Caco-2 (cell line): ENCODE measurements at regions not wholly inside any gene's neighbourhood (a gene's known extent, or its start where the extent isn't known, plus 50 kb on each side); places are given as distances from the start of the nearest gene placed in this dataset.

Experiments used
- BruUV-seq: library from RNA; stranded (reverse); fragments of 400-500 nt; replicated peaks from 2 replicates; lab custom pipeline; 2021; lab: Mats Ljungman, UMichigan
- CTCF ChIA-PET: fragments of 300-600 bp; sonication (Branson Sonifier 250); formaldehyde crosslinking; loops from one replicate; lab custom pipeline; 2022; ENCODE audit warnings: antibody characterized with exemption; lab: Charles Lee
- POLR2A ChIA-PET: fragments of 300-600 bp; sonication (Branson Sonifier 250); formaldehyde crosslinking; loops from one replicate; lab custom pipeline; 2022; ENCODE audit warnings: antibody characterized with exemption; lab: Charles Lee
- DNase-seq, 2 experiments: peaks; one replicate each; pipeline versions ENCODE4 v3.0.0 to v3.0.0-alpha.2; 2020 to 2022
- H3K27me3 ChIP-seq: replicated peaks from 2 replicates; pipeline ENCODE4 v1.6.0; 2011; ENCODE audit warnings: low read length; ENCODE audit not compliant: control insufficient read depth, insufficient read depth
- H3K36me3 ChIP-seq: 2 replicates; pipeline ENCODE4 v1.5.1; 2011; ENCODE audit warnings: low read length; ENCODE audit not compliant: control insufficient read depth, insufficient read depth
- H3K4me1 ChIP-seq: fragments of 250-450 bp; sonication (Bioruptor Pico); 2 replicates; pipeline ENCODE4 v1.5.1; 2020; ENCODE audit warnings: mild to moderate bottlenecking
- H3K4me3 ChIP-seq: 2 replicates; pipeline ENCODE4 v1.5.1; 2011; ENCODE audit warnings: low read depth, mild to moderate bottlenecking, control low read depth, low read length
- H3K9me3 ChIP-seq: fragments of 250-450 bp; sonication (Bioruptor Pico); 2 replicates; pipeline ENCODE4 v1.5.1; 2020; ENCODE audit warnings: mild to moderate bottlenecking, moderate library complexity
- H3K27ac Mint-ChIP-seq: one replicate; pipeline ENCODE4 v1.8.0; 2022; ENCODE audit warnings: mixed read lengths; ENCODE audit not compliant: unreplicated experiment
- H3K27me3 Mint-ChIP-seq: one replicate; pipeline ENCODE4 v1.8.0; 2022; ENCODE audit warnings: mixed read lengths; ENCODE audit not compliant: insufficient read depth, unreplicated experiment
- H3K36me3 Mint-ChIP-seq: one replicate; pipeline ENCODE4 v1.8.0; 2022; ENCODE audit warnings: mild to moderate bottlenecking, mixed read lengths; ENCODE audit not compliant: insufficient read depth, unreplicated experiment
- H3K4me1 Mint-ChIP-seq: one replicate; pipeline ENCODE4 v1.8.0; 2022; ENCODE audit warnings: low read depth, mixed read lengths; ENCODE audit not compliant: unreplicated experiment
- H3K4me3 Mint-ChIP-seq: one replicate; pipeline ENCODE4 v1.8.0; 2022; ENCODE audit warnings: mild to moderate bottlenecking, moderate library complexity, mixed read lengths; ENCODE audit not compliant: unreplicated experiment
- H3K9me3 Mint-ChIP-seq: one replicate; pipeline ENCODE4 v1.8.0; 2022; ENCODE audit warnings: mixed read lengths; ENCODE audit not compliant: unreplicated experiment
- CTCF ChIP-seq, 2 experiments: fragments of 200-600 bp in 1 of 2; IDR thresholded peaks; 1 replicate in 1 of 2; 2 replicates in 1 of 2; pipeline versions ENCODE4 v1.5.1 to v1.8.0; 2011 to 2022; ENCODE audit warnings: antibody characterized with exemption in 1 of 2, control low read depth in 1 of 2, inconsistent platforms in 1 of 2, low read depth in 1 of 2, low read length in 1 of 2, mild to moderate bottlenecking in 1 of 2, moderate library complexity in 1 of 2; ENCODE audit not compliant: insufficient read depth in 1 of 2, severe bottlenecking in 1 of 2, unreplicated experiment in 1 of 2
- intact Hi-C: fragments of 100-400 bp; cut with micrococcal nuclease; formaldehyde crosslinking; loops from one replicate; pipeline ENCODE4 v1.10.0; 2022; ENCODE audit not compliant: unreplicated experiment

- no peak for TF ChIP-seq CTCF (IDR thresholded peaks at IDR 0.05; ENCODE audit: insufficient read depth in 1 of 2, low read depth in 1 of 2, low read length in 1 of 2, severe bottlenecking in 1 of 2, unreplicated experiment in 1 of 2)
- intact Hi-C loops: no loop called here
- POLR2A ChIA-PET: no interaction called here
- CTCF ChIA-PET: no interaction called here
- Mint-ChIP-seq H3K27me3 (no peaks in the 10 kb centered on the region), H3K36me3 (no peaks in the 10 kb centered on the region), H3K4me1 (no peaks in the 10 kb centered on the region), H3K27ac (no peak overlapping the region), H3K9me3 (no peaks in the 10 kb centered on the region), H3K4me3 (no peak overlapping the region)
- BruUV-seq: no TSS peak
- H3K9me3 ChIP-seq: no peaks in the 10 kb centered on the region
- no peaks in the 10 kb centered on the region for H3K27me3 ChIP-seq
- DNase-seq: no peak
- no peaks in the 10 kb centered on the region for H3K4me1 ChIP-seq
- no peak overlapping the region for H3K4me3 ChIP-seq
- H3K36me3 ChIP-seq: no peaks in the 10 kb centered on the region
These were observed 80.6 kb upstream of the DAB2 start for GRCh38 chr5:39505363-39505762.

- ChIA-PET CTCF (no interaction called here), POLR2A (no interaction called here)
- no peaks in the 10 kb centered on the region for H3K27me3 ChIP-seq
- H3K36me3 Mint-ChIP-seq: no peaks in the 10 kb centered on the region
- intact Hi-C loops: no loop called here
- no peaks in the 10 kb centered on the region for H3K36me3 ChIP-seq
- H3K4me1 ChIP-seq: no peaks in the 10 kb centered on the region
- no peak for DNase-seq
- H3K27me3 Mint-ChIP-seq: no peaks in the 10 kb centered on the region
- no peaks in the 10 kb centered on the region for H3K9me3 Mint-ChIP-seq
- no peak overlapping the region for H3K4me3 ChIP-seq
- peaks cover 6% of the 10 kb centered on the region for H3K4me1 Mint-ChIP-seq
- no peaks in the 10 kb centered on the region for H3K9me3 ChIP-seq
- no peak overlapping the region for H3K27ac Mint-ChIP-seq
- TF ChIP-seq CTCF (IDR thresholded peaks at IDR 0.05; ENCODE audit: insufficient read depth in 1 of 2, low read depth in 1 of 2, low read length in 1 of 2, severe bottlenecking in 1 of 2, unreplicated experiment in 1 of 2): no peak
- BruUV-seq: no TSS peak
- H3K4me3 Mint-ChIP-seq: no peak overlapping the region
These were observed 78.4 kb upstream of the DAB2 start for GRCh38 chr5:39503155-39503554.

GRCh38 chr5:39502704-39503103 is 77.9 kb upstream of the DAB2 start:
- Mint-ChIP-seq H3K4me3 (no peak overlapping the region), H3K9me3 (no peaks in the 10 kb centered on the region), H3K27me3 (no peaks in the 10 kb centered on the region), H3K4me1 (peaks cover 10% of the 10 kb centered on the region), H3K27ac (no peak overlapping the region), H3K36me3 (no peaks in the 10 kb centered on the region)
- CTCF ChIA-PET: no interaction called here
- Histone ChIP-seq H3K9me3 (no peaks in the 10 kb centered on the region), H3K36me3 (no peaks in the 10 kb centered on the region), H3K4me3 (no peak overlapping the region), H3K4me1 (no peaks in the 10 kb centered on the region), H3K27me3 (no peaks in the 10 kb centered on the region)
- no peak for DNase-seq
- POLR2A ChIA-PET: no interaction called here
- no peak for TF ChIP-seq CTCF (IDR thresholded peaks at IDR 0.05; ENCODE audit: insufficient read depth in 1 of 2, low read depth in 1 of 2, low read length in 1 of 2, severe bottlenecking in 1 of 2, unreplicated experiment in 1 of 2)
- intact Hi-C loops: no loop called here
- BruUV-seq: no TSS peak
